Tibial nerve (tissue), 4 donors: ENCODE measurements at regions not wholly inside any gene's neighbourhood (a gene's known extent, or its start where the extent isn't known, plus 50 kb on each side); places are given as distances from the start of the nearest gene placed in this dataset.
"Not testable (repeated sequence)": the region's sequence is repeated elsewhere in the genome, so short reads cannot be mapped to it uniquely, and the experiment has no call there.

Experiments
- EP300 ChIP-seq, 2 donors: sonication (generic); formaldehyde crosslinking; IDR thresholded peaks; one replicate each; pipeline ENCODE4 v1.6.1; 2017; ENCODE audit warnings: antibody characterized with exemption in 2 of 2, mild to moderate bottlenecking in 1 of 2
- POLR2A ChIP-seq, 2 donors: fragments of 450-650 bp; IDR thresholded peaks; one replicate each; pipeline ENCODE4 v1.6.1; 2017; ENCODE audit warnings: antibody characterized with exemption in 2 of 2, mild to moderate bottlenecking in 2 of 2, moderate library complexity in 2 of 2
- TF ChIP-seq, protein P1 (sequence below), 5 experiments: fragments of 200-600 bp in 3 of 5; fragments of 450-650 bp in 2 of 5; sonication (generic) in 3 of 5; IDR thresholded peaks; one replicate each; pipeline ENCODE4 v1.5.1; 2016 to 2019; ENCODE audit warnings: antibody characterized with exemption in 5 of 5, mild to moderate bottlenecking in 3 of 5, moderate library complexity in 2 of 5

DNA sequence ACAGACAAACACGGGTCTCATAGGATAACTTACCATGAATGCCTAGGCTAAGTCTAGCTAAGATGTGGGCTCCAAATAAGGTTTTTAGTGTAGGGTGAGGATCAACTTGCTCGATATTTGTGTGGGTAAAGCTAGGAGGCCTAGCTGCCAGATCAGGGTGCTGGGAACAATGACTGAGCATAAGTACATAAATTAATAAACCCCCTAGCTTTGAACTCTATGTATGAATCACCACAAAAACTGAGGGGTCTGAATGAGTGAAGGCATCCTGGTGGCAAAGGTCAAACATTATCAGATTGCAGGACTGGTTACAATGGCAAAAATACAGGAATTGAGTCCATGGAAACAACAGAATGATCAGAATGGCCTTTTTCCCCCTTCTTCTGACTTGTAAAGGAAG lies 241.8 kb downstream of the LIPI start:
- not testable (repeated sequence) for TF ChIP-seq POLR2A, EP300 (IDR thresholded peaks at IDR 0.05)
- TF ChIP-seq, protein P1, sequence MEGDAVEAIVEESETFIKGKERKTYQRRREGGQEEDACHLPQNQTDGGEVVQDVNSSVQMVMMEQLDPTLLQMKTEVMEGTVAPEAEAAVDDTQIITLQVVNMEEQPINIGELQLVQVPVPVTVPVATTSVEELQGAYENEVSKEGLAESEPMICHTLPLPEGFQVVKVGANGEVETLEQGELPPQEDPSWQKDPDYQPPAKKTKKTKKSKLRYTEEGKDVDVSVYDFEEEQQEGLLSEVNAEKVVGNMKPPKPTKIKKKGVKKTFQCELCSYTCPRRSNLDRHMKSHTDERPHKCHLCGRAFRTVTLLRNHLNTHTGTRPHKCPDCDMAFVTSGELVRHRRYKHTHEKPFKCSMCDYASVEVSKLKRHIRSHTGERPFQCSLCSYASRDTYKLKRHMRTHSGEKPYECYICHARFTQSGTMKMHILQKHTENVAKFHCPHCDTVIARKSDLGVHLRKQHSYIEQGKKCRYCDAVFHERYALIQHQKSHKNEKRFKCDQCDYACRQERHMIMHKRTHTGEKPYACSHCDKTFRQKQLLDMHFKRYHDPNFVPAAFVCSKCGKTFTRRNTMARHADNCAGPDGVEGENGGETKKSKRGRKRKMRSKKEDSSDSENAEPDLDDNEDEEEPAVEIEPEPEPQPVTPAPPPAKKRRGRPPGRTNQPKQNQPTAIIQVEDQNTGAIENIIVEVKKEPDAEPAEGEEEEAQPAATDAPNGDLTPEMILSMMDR (IDR thresholded peaks at IDR 0.05), result not testable (repeated sequence)
